GM21619 (cell line): ENCODE measurements at regions not wholly inside any gene's neighbourhood (a gene's known extent, or its start where the extent isn't known, plus 50 kb on each side); places are given as distances from the start of the nearest gene placed in this dataset.

Experiments used
- ATAC-seq: cut with Tn5 transposase; IDR thresholded peaks from one replicate; pipeline ENCODE4 v1.9.1; 2021; ENCODE audit not compliant: unreplicated experiment

DNA sequence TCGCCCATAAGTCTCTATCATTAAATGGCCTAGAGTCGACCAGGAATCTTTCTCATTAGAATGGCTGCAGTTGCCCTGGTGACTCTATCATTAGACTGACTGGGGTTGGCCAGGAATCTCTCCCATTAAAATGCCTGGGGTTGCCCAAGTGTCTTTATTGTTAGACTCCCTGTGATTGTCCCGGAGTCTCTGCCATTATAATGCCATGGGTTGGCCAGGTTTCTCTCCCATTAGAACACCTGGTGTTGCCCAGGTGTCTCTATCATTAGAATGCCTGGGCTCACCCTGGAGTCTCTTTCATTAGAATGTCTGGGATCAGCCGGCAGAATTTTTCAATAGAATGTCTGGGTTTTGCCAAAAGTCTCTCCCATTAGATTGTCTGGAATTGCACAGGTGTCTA lies 1459.3 kb downstream of the UQCRFS1 start:
- ATAC-seq: no peak

DNA sequence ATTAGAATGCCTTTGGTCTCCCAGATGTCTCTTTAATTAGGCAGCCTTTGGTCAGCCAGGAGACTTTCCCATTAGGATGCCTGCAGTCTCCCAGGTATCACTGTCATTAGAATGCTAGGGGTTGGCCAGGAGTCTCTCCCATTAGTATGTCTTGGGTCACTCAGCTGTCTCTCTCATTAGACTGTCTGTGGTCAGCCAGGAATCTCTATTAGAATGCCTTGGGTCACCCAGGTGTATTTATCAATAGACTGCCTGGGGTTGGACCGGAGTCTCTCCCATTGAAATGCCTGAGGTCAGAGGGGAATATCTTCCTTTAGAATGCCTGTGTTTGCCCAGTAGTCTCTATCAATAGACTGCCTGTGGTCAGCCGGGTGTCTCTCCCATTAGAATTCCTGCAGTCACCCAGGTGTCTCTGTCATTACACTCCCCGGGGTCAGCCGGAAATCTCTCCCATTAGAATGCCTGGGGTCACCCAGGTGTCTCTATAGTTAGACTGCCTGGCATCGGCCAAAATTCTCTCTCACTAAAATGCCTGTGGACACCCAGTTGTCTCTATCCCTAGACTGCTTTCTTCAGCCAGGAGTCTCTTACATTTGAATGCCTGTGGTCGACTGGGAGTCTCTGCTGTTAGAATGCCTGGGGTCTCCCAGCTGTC lies 1460.3 kb downstream of the UQCRFS1 start:
- ATAC-seq: no peak

DNA sequence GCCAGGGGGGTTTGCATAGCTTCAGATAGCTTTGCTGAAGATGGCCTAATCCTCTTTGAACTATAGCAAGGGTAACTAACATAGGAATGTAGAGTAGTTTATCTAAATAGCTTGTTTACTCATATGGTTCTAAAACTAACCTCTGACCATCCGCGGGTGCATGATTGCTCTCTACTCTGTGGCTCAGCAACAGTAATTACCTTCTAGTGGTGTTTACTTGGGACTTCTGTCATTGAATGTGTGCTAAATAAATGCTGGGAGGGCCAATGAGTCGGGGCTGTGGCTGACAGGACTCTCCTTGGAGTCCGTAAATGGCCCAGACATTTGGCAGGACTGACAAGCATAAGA lies 1461.9 kb downstream of the UQCRFS1 start:
- ATAC-seq: no peak

DNA sequence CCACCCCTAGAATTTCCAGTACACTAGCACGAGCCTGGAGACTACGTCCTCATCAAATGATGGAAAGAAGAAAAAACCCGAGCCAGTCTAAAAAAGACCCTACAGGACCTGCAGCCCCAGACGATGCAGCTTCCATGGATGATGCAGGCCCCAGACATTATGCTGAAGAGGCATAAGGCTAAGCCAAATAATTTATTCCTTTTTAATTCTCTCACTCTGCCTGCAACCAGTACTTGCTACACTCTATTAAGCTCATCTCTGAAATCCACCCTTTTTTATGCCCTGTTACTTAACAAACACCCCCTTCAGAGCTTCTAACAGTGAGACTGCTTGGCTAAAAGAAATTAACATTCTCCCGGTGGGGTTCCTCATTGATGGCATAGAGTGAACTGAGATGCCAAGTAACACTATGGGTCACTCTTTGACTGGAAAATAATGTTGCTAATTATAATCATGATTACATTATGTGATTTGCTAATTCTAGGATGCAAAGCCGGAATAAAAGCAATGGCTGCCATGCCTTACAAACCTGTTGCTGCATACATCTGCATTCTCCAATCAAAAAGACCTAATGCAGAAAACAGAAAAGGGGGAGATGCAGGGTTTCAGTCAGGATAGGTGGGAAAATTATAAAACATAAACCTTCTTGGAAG lies 1462.4 kb downstream of the UQCRFS1 start:
- no peak for ATAC-seq

DNA sequence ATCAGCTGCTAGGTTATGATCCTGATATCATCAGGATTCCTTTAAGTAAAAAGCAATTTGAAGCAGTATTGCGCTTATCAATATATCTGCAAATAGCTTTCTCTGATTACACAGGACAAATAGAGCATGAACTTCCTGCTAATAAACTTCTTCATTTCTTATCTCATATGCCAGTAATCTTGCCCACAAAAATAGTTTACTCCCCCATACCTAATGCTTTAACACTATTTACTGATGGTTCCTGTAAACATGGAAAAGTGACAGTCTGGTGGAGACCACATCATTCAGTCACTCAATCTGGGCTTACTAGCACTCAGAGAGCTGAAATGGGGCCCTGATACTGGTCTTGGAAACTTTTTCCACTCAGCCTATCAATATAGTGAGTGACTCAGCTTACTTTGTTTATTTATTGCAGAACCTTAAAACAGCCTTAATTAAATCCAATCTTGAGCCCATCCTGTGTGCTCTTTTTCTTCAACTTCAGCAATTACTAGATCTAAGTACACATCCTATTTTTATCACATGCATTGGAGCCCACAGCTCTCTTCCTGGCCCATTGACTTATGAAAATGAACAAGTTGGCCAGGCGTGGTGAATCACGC lies 1464.3 kb downstream of the UQCRFS1 start:
- no peak for ATAC-seq

DNA sequence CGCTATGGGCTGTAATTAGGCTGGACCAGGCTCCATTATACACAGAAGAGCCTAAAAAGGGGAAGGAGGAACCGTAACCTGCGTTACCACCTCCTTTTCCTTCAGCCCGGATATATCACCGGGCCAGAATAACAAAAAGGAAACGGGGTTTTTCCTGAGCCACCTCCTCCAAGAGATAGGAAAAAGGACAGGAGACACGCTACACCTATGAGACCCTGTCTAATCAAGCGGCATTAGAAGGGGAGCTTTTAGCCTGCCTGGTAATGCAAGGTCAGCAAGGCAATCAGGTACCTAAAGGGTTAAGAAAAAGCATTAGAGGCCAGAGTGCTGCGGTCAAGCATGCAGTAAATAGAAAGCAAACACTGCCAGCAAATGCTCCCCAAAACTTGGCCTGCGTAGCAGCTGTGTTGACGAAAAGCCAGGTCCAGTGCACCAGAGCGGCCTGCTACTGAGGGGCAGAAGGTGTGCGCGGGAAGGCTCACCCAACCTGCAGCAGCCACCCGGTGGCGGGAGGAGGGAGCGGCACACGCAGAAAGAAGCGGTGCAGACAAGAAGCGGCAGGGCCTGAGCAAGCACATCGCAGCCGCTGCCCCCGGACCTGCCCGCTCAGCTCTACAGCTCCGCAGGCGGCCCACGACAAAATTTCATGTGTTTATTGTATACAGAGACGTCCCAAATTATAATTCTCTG lies 1466.1 kb downstream of the UQCRFS1 start:
- ATAC-seq: no peak

DNA sequence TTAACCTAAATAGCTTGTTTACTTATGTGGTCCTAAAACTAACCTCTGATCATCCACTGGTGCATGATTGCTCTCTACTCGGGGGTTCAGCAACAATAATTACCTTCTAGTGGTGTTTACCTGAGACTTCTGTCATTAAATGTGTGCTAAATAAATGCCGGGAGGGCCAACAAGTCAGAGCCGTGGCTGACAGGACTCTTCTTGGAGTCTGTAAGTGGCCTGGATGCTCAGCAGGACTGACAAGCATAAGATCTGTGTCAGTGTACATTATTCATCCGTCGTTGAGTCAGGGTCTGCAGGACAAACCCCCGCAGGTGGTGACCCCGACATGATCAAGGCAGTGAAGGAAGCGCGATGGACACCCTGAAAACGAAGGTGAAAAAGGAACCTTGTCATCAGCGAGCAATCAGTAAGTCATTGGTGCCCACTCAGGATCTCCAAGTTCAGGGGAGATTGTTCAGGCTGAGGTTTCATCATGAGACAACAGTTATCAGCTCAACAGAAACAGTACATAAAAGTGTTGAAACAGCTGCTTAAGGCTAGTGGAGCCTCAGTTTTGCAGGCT lies 1466.9 kb downstream of the UQCRFS1 start:
- ATAC-seq: no peak

DNA sequence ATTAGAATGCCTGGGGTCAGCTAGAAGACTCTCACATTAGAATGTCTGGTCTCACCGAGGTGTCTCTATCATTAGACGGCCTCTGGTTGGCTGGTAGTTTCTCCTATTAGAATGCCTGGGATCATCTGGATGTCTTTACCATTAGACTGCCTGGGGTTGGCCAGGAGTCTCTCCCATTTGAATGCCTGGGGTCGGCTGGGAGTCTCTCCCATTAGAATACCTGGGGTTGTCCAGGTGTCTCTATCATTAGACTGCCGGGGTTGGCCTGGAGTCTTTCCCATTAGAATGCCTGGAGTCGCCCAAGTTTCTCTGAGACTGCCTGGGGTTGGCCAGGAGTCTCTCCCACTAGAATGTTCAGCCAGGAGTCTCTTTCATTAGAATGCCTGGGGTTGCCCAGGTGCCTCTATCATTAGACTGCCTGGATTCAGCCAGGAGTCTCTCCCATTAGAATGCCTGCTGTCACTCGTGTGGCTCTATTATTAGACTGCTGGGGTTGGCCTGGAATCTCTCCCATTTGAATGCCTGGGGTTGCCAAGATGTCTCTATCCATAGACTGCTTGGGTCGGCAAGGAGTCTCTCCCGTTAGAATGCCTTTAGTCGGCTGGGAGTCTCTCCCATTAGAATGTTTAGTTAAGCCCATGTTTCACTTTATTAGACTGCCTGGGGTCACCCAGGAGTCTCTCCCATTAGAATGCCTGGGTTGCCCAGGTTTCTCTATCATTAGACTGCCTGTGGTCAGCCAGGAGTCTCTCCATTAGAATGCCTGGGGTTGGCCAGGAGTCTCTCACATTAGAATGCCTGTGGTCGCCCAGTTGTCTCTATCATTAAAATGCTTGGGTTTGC lies 1467.8 kb downstream of the UQCRFS1 start:
- no peak for ATAC-seq

DNA sequence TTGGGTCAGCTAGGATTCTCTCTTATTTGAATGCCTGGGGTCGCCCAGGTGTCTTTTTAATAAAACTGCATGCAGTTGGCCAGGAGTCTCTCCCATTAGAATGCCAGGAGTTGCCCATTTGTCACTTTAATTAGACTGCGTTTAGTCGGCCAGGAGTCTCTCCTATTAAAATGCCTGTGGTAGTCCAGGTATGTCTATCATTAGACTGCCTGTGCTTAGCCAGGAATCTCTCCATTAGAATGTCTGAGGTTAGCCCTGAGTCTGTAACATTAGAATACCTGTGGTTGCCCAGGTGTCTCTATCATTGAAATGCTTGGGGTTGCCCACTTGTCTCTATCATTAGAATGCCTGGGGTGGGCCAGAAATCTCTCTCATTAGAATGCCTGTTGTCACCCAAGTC lies 1470.9 kb downstream of the UQCRFS1 start:
- ATAC-seq: no peak

DNA sequence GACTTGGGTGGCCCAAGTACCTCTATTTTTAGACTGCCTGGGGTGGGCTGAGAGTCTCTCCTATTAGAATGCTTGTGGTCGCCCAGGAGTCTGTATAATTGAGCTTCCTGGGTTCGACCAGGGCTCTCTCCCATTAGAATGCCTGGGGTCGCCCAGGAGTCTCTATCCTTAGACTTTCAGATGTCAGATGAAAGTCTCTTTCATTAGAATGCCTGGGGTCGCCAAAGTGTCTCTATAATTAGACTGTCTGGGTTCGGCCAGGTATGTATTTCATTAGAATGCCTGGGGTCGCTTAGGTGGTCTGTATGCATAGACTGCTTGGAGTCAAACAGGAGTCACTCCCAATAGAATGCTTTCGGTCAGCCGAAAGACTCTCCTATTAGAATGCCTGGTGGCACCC lies 1471.7 kb downstream of the UQCRFS1 start:
- ATAC-seq: no peak

DNA sequence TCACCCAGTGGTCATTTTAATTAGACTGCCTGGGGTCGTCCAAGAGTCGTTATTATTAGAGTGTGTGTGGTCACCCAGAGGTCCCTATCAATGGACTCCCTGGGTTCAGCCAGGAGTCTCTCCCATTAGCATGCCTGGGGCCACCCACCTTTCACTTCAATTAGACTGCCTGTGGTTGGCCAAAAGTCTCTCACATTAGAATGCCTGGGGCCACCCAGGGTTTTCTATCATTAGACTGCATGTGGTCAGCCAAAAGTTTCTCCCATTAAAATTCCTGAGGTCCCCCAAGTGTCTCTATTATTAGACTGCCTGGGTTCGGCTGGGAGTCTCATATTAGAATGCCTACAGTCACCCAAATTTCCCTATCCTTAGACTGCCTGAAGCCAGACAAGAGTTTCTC lies 1472.6 kb downstream of the UQCRFS1 start:
- ATAC-seq: no peak

DNA sequence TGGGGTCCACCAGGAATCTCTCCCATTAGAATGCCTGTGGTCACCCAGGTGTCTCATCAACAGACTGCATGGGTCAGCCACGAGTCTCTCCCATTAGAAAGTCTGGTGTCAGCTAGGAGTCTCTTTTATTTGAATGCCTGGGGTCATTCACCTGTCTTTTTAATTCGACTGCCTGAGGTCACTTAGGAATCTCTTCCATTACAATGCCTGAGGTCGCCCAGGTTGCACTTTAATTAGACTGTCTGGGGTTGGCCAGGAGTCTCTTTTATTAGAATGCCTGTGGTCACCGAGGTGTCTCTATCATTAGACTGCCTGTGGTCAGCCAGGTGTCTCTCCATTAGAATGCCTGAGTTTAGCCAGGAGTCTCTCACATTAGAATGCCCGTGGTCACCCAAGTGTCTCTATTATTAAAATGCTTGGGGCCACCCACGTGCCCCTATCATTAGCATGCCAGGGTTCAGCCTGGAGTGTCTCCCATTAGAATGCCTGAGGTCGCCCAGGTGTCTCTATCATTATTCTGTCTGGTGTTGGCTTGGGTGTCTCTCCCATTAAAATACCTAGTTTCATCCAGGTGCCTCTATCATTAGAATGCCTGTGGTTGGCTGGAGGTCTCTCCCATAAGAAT lies 1474.3 kb downstream of the UQCRFS1 start:
- ATAC-seq: no peak

DNA sequence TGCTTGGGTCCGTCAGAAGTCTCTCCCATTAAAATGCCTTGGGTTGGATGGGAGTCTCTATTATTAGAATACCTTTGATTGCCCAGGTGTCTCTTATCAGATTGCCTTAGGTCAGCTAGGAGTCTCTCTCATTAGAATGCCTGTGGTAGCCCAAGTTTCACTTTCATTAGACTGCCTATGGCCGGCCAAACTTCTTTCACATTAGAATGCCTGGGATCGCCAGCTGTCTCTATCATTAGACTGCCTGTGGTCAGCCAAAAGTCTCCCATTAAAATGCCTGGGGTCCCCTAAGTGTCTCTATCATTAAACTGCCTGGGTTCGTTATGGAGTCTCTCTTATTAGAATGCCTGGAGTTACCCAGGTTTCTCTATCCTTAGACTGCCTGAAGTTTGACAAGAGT lies 1476.7 kb downstream of the UQCRFS1 start:
- ATAC-seq: no peak

DNA sequence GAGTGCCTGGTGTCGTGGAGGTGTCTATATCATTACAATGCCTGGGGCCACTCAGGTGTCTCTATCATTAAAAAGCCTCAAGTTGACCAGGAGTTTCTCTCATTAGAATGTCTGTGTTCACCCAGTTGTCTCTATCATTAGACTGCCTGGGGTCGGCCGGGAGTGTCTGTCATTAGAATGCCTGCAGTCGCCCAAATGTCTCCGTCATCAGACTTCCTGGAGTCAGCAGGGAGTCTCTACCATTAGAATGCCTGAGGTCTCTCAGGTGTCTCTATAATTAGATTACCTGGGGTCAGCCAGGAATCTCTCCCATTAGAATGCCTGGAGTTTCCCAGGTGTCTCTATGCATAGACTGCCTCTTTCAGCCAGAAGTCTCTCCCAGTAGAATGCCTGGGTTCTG lies 1477.6 kb downstream of the UQCRFS1 start:
- ATAC-seq: no peak

DNA sequence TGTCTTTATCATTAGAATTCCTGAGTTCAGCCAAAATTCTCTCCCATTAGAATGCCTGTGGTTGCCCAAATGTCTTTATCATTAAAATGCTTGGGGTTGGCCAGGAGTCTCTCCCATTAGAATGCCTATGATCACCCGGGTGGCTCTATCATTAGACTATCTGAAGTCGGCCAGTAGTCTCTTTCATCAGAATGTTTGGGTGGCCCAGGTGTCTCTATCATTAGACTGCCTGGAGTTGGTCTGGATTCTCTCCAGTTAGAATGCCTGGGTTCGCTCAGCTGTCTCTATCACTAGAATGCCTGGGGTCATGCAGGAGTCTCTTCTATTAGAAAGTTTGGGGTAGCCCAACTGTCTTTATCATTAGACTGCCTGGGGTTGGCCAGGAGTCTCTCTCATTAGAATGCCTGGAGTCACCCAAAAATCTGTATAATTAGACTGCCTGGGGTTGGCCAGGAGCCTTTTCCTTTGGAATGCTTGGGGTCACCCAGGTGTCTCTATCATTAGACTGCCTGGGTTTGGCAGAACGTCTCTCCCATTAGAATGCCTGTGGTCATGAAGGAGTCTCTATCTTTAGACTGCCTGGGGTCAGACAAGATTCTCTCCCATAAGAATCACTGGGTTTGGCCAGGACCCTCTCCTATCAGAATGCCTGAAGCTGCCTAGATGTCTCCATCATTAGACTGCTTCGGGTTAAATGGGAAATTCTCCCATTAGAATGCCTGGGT lies 1478.3 kb downstream of the UQCRFS1 start:
- ATAC-seq: no peak

DNA sequence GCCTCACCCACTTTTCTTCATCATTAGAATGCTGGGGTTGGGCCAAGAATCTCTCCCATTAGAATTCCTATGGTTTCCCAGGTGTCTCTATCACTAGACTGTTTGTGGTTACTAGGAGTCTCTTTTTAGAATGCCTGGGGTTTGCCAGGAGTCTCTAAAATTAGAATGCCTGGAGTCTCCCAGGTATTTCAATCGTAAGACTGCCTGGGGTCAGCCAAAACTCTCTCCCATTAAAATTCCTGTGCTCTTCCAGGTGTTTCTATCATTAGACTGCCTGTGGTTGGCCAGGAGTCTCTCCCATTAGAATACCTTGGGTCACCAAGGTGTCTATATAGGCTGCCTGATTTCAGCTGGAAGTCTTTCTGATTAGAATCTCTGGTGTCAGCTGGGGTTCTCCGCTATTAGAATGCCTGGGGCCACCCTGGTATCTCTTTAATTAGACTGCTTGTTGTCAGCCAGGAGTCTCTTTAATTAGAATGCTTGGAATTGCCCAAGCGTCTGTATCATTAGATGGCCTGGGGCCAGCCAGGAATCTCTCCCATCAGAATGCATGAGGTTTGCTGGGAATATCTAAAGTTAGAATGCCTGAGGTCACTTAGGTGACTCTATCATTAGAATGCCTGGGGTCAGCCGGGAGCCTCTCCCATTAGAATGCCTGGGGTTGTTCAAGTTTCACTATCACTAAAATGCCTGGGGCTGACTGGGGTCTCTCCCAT lies 1479.2 kb downstream of the UQCRFS1 start:
- no peak for ATAC-seq

DNA sequence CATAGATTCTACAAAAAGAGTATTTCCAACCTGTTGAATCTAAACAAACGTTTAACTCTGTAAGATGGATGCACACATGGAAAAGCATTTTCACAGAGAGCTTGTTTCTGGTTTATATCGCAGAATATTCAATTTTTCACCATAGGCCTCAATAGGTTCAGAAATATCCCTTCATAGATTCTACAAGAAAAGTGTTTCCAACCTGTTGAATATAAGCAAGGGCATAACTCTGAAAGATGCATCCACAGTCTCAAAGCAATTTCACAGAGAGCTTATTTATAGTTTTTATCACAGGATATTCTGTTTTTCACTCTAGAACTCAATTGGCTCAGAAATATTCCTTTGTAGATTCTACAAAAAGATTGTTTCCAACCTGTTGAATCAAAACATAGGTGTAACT lies 1483.6 kb downstream of the UQCRFS1 start:
- no peak for ATAC-seq

DNA sequence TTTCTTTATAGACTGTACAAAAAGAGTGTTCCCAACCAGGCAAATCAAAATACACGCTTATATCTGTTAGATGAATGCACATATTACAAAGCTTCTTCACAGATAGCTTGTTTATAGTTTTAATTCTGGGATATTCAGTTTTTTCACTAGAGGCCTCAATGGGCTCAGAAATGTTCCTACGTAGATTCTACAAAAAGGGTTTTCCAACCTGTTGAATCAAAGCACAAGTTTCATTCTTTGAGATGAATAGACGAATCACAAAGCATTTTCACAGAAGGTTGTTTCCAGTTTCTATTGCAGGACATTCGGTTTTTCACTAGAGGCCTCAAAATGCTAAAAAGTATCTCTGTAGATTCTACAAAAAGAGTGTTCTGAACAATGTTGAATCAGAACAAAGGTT lies 1490.3 kb downstream of the UQCRFS1 start:
- ATAC-seq: no peak

DNA sequence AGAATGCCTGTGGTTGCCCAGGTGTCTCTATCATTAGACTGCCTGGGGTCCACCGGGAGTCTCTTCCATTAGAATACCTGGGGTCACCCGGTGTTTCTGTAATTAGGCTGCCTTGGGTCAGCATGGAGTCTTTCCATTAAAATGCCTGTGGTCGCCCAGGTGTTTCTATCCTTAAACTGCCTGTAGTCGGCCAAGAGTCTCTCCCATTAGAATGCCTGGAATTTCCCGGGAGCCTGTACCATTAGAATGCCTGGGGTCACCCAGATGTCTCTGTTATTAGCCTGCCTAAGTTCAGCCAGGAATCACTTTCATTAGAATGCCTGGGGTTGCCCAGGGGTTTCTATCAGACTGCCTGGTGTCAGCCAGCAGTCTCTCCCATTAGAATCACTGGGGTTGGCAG lies 1492.8 kb downstream of the UQCRFS1 start:
- no peak for ATAC-seq
